H9 (cell line): ENCODE measurements at regions not wholly inside any gene's neighbourhood (a gene's known extent, or its start where the extent isn't known, plus 50 kb on each side); places are given as distances from the start of the nearest gene placed in this dataset.

Experiments
- DNase-seq: peaks from one replicate; pipeline ENCODE4 v3.0.0-alpha.2; 2017
- H2AFZ ChIP-seq: one replicate; pipeline ENCODE4 v1.6.1; 2013; ENCODE audit warnings: mild to moderate bottlenecking, low read length, control low read depth, moderate library complexity
- H2AK5ac ChIP-seq: 2 replicates; pipeline ENCODE4 v1.6.1; 2013; ENCODE audit warnings: low read length, control low read depth, mixed read lengths; ENCODE audit not compliant: insufficient read length
- H2BK120ac ChIP-seq: one replicate; pipeline ENCODE4 v1.6.1; 2013; ENCODE audit warnings: low read depth, mild to moderate bottlenecking, low read length, control low read depth, inconsistent platforms; ENCODE audit not compliant: poor library complexity, severe bottlenecking
- H2BK12ac ChIP-seq: 2 replicates; pipeline ENCODE4 v1.6.1; 2013; ENCODE audit warnings: low read length, control low read depth, mixed read lengths, low read depth; ENCODE audit not compliant: insufficient read length
- H2BK15ac ChIP-seq: 2 replicates; pipeline ENCODE4 v1.6.1; 2013; ENCODE audit warnings: low read depth, low read length, control low read depth
- H2BK20ac ChIP-seq: one replicate; pipeline ENCODE4 v1.6.1; 2013; ENCODE audit warnings: low read depth, mild to moderate bottlenecking, low read length, control low read depth, inconsistent platforms; ENCODE audit not compliant: poor library complexity, severe bottlenecking
- H2BK5ac ChIP-seq: 2 replicates; pipeline ENCODE4 v1.6.1; 2013; ENCODE audit warnings: low read length, control low read depth, mixed read lengths; ENCODE audit not compliant: insufficient read length
- H3K14ac ChIP-seq: 2 replicates; pipeline ENCODE4 v1.6.1; 2013; ENCODE audit warnings: low read length, control low read depth; ENCODE audit not compliant: insufficient read depth
- H3K18ac ChIP-seq: 2 replicates; pipeline ENCODE4 v1.6.1; 2013; ENCODE audit warnings: low read depth, mild to moderate bottlenecking, mixed read lengths, low read length, control low read depth; ENCODE audit not compliant: insufficient read length
- H3K23ac ChIP-seq: 2 replicates; pipeline ENCODE4 v1.6.1; 2013; ENCODE audit warnings: low read length, control low read depth, mixed read lengths, low read depth; ENCODE audit not compliant: insufficient read length
- H3K23me2 ChIP-seq: 2 replicates; pipeline ENCODE4 v1.6.1; 2013; ENCODE audit warnings: low read depth, mild to moderate bottlenecking, mixed read lengths, low read length, control low read depth; ENCODE audit not compliant: insufficient read length, poor library complexity, severe bottlenecking
- H3K27ac ChIP-seq: 2 replicates; pipeline ENCODE4 v1.5.1; 2013; ENCODE audit warnings: low read length, control low read depth, mixed read lengths, low read depth; ENCODE audit not compliant: insufficient read length
- H3K27me3 ChIP-seq: 2 replicates; pipeline ENCODE4 v1.6.1; 2013; ENCODE audit warnings: low read length, control low read depth, inconsistent platforms; ENCODE audit not compliant: insufficient read depth
- H3K4ac ChIP-seq: 2 replicates; pipeline ENCODE4 v1.6.1; 2013; ENCODE audit warnings: low read depth, mild to moderate bottlenecking, control low read depth, inconsistent platforms, low read length, moderate library complexity
- H3K4me1 ChIP-seq: 2 replicates; pipeline ENCODE4 v1.6.1; 2013; ENCODE audit warnings: low read length, control low read depth, inconsistent platforms; ENCODE audit not compliant: insufficient read depth
- H3K4me2 ChIP-seq: 2 replicates; pipeline ENCODE4 v1.6.1; 2013; ENCODE audit warnings: low read length, control low read depth, mixed read lengths; ENCODE audit not compliant: insufficient read length, insufficient read depth
- H3K56ac ChIP-seq: 2 replicates; pipeline ENCODE4 v1.6.1; 2013; ENCODE audit warnings: low read depth, mild to moderate bottlenecking, mixed read lengths, low read length, control low read depth; ENCODE audit not compliant: insufficient read length
- H3K79me1 ChIP-seq: 2 replicates; pipeline ENCODE4 v1.6.1; 2013; ENCODE audit warnings: low read depth, mild to moderate bottlenecking, moderate library complexity, low read length, control low read depth, inconsistent platforms; ENCODE audit not compliant: insufficient read depth, poor library complexity, severe bottlenecking
- H3K79me2 ChIP-seq: 2 replicates; pipeline ENCODE4 v1.6.1; 2013; ENCODE audit warnings: low read length, control low read depth, inconsistent platforms; ENCODE audit not compliant: insufficient read depth
- H3K9ac ChIP-seq: 2 replicates; pipeline ENCODE4 v1.6.1; 2013; ENCODE audit warnings: low read length, control low read depth, mixed read lengths; ENCODE audit not compliant: insufficient read length; ENCODE audit errors: extremely low read depth
- H3K9me3 ChIP-seq: one replicate; pipeline ENCODE4 v1.6.1; 2013; ENCODE audit warnings: low read depth, low read length, inconsistent platforms; ENCODE audit not compliant: control insufficient read depth
- H3T11ph ChIP-seq: one replicate; pipeline ENCODE4 v1.6.1; 2013; ENCODE audit warnings: mild to moderate bottlenecking, low read length, control low read depth, inconsistent platforms
- H4K20me1 ChIP-seq: one replicate; pipeline ENCODE4 v1.6.1; 2013; ENCODE audit not compliant: control insufficient read depth, insufficient read length, insufficient read depth
- H4K5ac ChIP-seq: 2 replicates; pipeline ENCODE4 v1.6.1; 2013; ENCODE audit warnings: low read depth, mild to moderate bottlenecking, mixed read lengths, low read length, control low read depth; ENCODE audit not compliant: insufficient read length
- H4K8ac ChIP-seq: replicated peaks from 2 replicates; pipeline ENCODE4 v1.6.1; 2013; ENCODE audit warnings: low read length, control low read depth, mixed read lengths, low read depth; ENCODE audit not compliant: insufficient read length
- H4K91ac ChIP-seq: 2 replicates; pipeline ENCODE4 v1.6.1; 2013; ENCODE audit warnings: low read depth, mild to moderate bottlenecking, moderate library complexity, mixed read lengths, low read length, control low read depth; ENCODE audit not compliant: insufficient read length
- H3K27ac Mint-ChIP-seq, 3 experiments: 2 replicates in 2 of 3; 3 replicates in 1 of 3; pipeline ENCODE4 v1.8.0; 2020 to 2021; ENCODE audit warnings: mixed read lengths in 3 of 3, mild to moderate bottlenecking in 1 of 3, moderate library complexity in 1 of 3
- H3K27me3 Mint-ChIP-seq: 2 replicates; pipeline ENCODE4 v1.8.0; 2021; ENCODE audit warnings: low read depth, mild to moderate bottlenecking, moderate library complexity, mixed read lengths
- H3K36me3 Mint-ChIP-seq, 3 experiments: 2 replicates in 2 of 3; 3 replicates in 1 of 3; pipeline ENCODE4 v1.8.0; 2020 to 2021; ENCODE audit warnings: low read depth in 3 of 3, mixed read lengths in 3 of 3; ENCODE audit not compliant: insufficient read depth in 1 of 3
- H3K4me1 Mint-ChIP-seq, 2 experiments: 2 replicates each; pipeline ENCODE4 v1.8.0; 2020; ENCODE audit warnings: mixed read lengths in 2 of 2
- H3K4me3 Mint-ChIP-seq, 2 experiments: 2 replicates in 1 of 2; 3 replicates in 1 of 2; pipeline ENCODE4 v1.8.0; 2020 to 2021; ENCODE audit warnings: mild to moderate bottlenecking in 2 of 2, mixed read lengths in 2 of 2, moderate library complexity in 1 of 2
- H3K9me3 Mint-ChIP-seq, 2 experiments: 2 replicates in 1 of 2; 3 replicates in 1 of 2; pipeline ENCODE4 v1.8.0; 2020; ENCODE audit warnings: mild to moderate bottlenecking in 2 of 2, mixed read lengths in 2 of 2, moderate library complexity in 1 of 2
- WGBS: extraction: QIAGEN DNeasy Blood & Tissue Kit; methylation state at CpG from one replicate; pipeline ENCODE4 v1.1.7; 2013; ENCODE audit warnings: missing lambda C conversion rate, low lambda C conversion rate, mixed read lengths; ENCODE audit not compliant: insufficient read length; ENCODE audit errors: extremely low coverage; 5-methylcytosine and 5-hydroxymethylcytosine counted together
- TF ChIP-seq, protein P1 (sequence below): fragments of 200-600 bp; sonication (generic); conservative IDR thresholded peaks from 3 replicates; pipeline ENCODE4 v1.8.0; 2021; ENCODE audit warnings: antibody characterized with exemption, mild to moderate bottlenecking

- Mint-ChIP-seq H3K27ac (peak overlapping the region in 1 of 3 experiments; percentile 44; a peak in 1 of 7 replicates), H3K4me3 (no peak overlapping the region), H3K27me3 (no peaks in the 10 kb centered on the region), H3K36me3 (peaks cover 0 to 3% (median 0%) of the 10 kb centered on the region in 3 experiments; a peak in 1 of 7 replicates), H3K9me3 (peaks cover 62 to 73% of the 10 kb centered on the region in 2 experiments), H3K4me1 (peaks cover 3 to 6% of the 10 kb centered on the region in 2 experiments; a peak in 2 of 4 replicates)
- Histone ChIP-seq H4K91ac (no peak overlapping the region), H3K14ac (no peak overlapping the region), H3K56ac (no peak overlapping the region), H3K18ac (no peak overlapping the region), H2BK120ac (no peak overlapping the region), H3K79me1 (no peaks in the 10 kb centered on the region), H2AFZ (no peak overlapping the region), H2BK5ac (no peak overlapping the region), H2BK15ac (no peak overlapping the region; the same call in 1 of the 2 replicates), H3K4ac (no peak overlapping the region), H2BK12ac (no peak overlapping the region), H3K9me3 (no peaks in the 10 kb centered on the region), H3K4me2 (no peak overlapping the region), H4K8ac (no peak overlapping the region), H3K4me1 (no peaks in the 10 kb centered on the region), H3K23ac (no peak overlapping the region), H2AK5ac (no peak overlapping the region), H4K5ac (no peak overlapping the region), H3K23me2 (no peaks in the 10 kb centered on the region), H3K79me2 (no peaks in the 10 kb centered on the region), H4K20me1 (no peaks in the 10 kb centered on the region), H3K9ac (no peak overlapping the region), H2BK20ac (no peak overlapping the region), H3K27ac (no peak overlapping the region), H3K27me3 (no peaks in the 10 kb centered on the region), H3T11ph (no peak overlapping the region)
- TF ChIP-seq, protein P1, sequence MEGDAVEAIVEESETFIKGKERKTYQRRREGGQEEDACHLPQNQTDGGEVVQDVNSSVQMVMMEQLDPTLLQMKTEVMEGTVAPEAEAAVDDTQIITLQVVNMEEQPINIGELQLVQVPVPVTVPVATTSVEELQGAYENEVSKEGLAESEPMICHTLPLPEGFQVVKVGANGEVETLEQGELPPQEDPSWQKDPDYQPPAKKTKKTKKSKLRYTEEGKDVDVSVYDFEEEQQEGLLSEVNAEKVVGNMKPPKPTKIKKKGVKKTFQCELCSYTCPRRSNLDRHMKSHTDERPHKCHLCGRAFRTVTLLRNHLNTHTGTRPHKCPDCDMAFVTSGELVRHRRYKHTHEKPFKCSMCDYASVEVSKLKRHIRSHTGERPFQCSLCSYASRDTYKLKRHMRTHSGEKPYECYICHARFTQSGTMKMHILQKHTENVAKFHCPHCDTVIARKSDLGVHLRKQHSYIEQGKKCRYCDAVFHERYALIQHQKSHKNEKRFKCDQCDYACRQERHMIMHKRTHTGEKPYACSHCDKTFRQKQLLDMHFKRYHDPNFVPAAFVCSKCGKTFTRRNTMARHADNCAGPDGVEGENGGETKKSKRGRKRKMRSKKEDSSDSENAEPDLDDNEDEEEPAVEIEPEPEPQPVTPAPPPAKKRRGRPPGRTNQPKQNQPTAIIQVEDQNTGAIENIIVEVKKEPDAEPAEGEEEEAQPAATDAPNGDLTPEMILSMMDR, result no peak
- no CpG with 5 or more reads among the region's 15 CpGs for WGBS
- DNase-seq, result no peak
Observed at GRCh38 chrX:40358994-40359393, 221.8 kb upstream of the ATP6AP2 start.
